Choroid plexus epithelial cell (primary cell): ENCODE measurements at regions not wholly inside any gene's neighbourhood (a gene's known extent, or its start where the extent isn't known, plus 50 kb on each side); places are given as distances from the start of the nearest gene placed in this dataset.

ENCODE experiments used
- DNase-seq: peaks from one replicate; pipeline ENCODE4 v3.0.0-alpha.2; 2010; ENCODE audit warnings: low read depth
- H3K4me3 ChIP-seq: 2 replicates; pipeline ENCODE4 v1.5.1; 2011; ENCODE audit warnings: low read depth, mild to moderate bottlenecking, control low read depth, low read length, moderate library complexity
- TF ChIP-seq, protein P1 (sequence below): conservative IDR thresholded peaks from 2 replicates; pipeline ENCODE4 v1.5.1; 2011; ENCODE audit warnings: low read depth, mild to moderate bottlenecking, control low read depth, inconsistent platforms, low read length, moderate library complexity

DNA sequence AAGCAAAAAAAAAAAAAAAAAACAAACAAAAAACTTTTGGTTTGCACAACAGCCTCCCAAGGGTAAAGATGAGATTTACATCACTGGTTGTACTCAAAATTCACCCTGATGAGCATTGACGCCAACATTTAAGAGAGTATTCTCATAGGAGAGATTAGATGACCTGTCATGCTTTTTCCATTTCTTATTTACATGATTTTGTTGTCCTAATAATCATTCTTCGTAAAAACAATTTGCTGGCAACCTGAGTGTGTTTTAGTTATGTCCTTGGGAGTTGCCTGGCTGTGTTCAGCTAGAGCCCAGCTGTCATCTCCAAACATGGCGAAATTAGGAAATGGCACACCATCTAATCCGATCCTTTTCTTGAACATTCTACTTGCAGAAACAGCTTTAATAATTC, 186.4 kb upstream of the MRPS30 start:
- DNase-seq = no peak
- no peak overlapping the region for H3K4me3 ChIP-seq
- TF ChIP-seq, protein P1, sequence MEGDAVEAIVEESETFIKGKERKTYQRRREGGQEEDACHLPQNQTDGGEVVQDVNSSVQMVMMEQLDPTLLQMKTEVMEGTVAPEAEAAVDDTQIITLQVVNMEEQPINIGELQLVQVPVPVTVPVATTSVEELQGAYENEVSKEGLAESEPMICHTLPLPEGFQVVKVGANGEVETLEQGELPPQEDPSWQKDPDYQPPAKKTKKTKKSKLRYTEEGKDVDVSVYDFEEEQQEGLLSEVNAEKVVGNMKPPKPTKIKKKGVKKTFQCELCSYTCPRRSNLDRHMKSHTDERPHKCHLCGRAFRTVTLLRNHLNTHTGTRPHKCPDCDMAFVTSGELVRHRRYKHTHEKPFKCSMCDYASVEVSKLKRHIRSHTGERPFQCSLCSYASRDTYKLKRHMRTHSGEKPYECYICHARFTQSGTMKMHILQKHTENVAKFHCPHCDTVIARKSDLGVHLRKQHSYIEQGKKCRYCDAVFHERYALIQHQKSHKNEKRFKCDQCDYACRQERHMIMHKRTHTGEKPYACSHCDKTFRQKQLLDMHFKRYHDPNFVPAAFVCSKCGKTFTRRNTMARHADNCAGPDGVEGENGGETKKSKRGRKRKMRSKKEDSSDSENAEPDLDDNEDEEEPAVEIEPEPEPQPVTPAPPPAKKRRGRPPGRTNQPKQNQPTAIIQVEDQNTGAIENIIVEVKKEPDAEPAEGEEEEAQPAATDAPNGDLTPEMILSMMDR = no peak

DNA sequence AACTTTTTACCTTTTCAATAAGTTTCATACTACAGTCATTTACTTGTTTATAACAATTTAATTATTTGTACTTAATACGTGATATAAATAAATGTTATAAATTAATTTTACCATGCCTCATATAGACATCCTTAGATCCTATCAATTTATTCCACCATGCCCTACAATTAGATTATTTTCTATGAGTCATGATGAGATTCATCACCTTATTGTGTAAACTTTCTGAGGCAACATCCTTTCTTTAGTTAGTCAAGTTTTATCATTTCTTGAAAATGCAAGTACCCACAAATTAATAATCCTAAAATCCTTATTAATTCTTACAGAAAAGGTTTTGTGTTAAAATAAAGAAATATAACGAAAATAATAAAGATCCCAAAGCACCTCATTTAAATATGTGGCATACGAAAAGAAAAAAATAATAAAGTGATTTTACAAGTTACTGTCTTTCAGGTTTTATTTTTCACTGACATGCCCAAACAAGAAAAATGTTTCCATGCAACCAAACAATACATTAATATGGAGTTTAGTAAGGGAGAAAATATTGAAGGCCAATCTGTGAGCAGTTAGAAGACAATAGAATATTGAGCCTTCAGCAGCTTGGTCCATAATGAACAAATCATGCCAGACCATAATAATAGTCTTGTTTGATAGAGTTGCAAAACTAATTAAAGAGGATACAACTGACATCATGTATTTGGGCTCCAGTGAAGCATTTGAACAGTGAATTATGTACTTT, 188.7 kb upstream of the MRPS30 start:
- DNase-seq = no peak
- TF ChIP-seq, protein P1 = no peak
- no peak overlapping the region for H3K4me3 ChIP-seq

GRCh38 chr5:44614845-44615244, 193.9 kb upstream of the MRPS30 start:
- TF ChIP-seq, protein P1 = no peak
- no peak for DNase-seq
- no peak overlapping the region for H3K4me3 ChIP-seq

DNA sequence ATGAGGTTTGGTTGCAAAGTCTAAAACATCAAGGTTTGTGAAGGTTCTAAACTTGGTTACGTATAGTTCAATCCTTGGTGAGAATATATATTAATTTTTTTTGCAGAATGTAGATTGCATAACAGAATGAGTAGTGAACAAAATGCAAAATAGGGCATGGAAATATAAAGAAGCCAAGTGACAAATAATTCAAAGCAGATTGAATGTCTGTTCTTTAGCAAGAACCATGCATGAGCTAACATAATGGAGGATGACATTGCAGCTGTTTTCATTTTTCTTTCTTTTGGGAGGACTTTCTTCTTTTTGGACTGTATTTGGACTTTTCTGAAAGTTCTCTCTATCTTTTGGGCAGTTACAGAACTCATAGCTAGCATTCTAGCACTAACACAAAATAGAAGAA, 194.8 kb upstream of the MRPS30 start:
- TF ChIP-seq, protein P1 = no peak
- no peak overlapping the region for H3K4me3 ChIP-seq
- no peak for DNase-seq

DNA sequence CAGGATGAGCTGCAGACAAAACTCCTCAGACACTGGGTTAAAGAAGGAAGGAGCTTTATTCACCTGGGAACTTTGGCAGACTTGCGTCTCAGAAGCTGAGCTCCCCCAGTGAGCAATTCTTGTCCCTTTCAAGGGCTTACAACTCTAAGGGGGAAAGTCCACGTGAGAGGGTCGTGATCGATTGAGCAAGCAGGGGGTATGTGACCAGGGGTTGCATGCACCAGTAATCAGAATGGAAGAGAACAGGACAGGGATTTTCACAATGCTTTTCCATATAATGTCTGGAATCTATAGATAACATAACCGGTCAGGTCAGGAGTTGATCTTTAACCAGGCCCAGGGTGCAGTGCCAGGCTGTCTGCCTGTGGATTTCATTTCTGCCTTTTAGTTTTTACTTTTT, 202.8 kb upstream of the MRPS30 start:
- TF ChIP-seq, protein P1 = no peak
- H3K4me3 ChIP-seq = no peak overlapping the region
- no peak for DNase-seq

- TF ChIP-seq, protein P1 = no peak
- DNase-seq = no peak
- no peak overlapping the region for H3K4me3 ChIP-seq
These were observed 205.1 kb upstream of the MRPS30 start for GRCh38 chr5:44603496-44604272.
